ENCODE measurements at regions not wholly inside any gene's neighbourhood (a gene's known extent, or its start where the extent isn't known, plus 50 kb on each side); places are given as distances from the start of the nearest gene placed in this dataset.

GRCh38 chr7:12766416-12766815 is 79.0 kb downstream of the ARL4A start:
- Histone ChIP-seq H3K9me3 (no peaks in the 10 kb centered on the region), H3K4me1 (peaks cover 0 to 9% (median 0%) of the 10 kb centered on the region in 3 donors), H3K36me3 (no peaks in the 10 kb centered on the region), H3K4me3 (no peak overlapping the region), H3K27ac (no peak overlapping the region), H3K27me3 (no peaks in the 10 kb centered on the region)
- intact Hi-C loops (cut with DNase I), result no loop called here
- ATAC-seq (no peak), DNase-seq (no peak), FAIRE-seq (no peak)
- TF ChIP-seq, protein P1, sequence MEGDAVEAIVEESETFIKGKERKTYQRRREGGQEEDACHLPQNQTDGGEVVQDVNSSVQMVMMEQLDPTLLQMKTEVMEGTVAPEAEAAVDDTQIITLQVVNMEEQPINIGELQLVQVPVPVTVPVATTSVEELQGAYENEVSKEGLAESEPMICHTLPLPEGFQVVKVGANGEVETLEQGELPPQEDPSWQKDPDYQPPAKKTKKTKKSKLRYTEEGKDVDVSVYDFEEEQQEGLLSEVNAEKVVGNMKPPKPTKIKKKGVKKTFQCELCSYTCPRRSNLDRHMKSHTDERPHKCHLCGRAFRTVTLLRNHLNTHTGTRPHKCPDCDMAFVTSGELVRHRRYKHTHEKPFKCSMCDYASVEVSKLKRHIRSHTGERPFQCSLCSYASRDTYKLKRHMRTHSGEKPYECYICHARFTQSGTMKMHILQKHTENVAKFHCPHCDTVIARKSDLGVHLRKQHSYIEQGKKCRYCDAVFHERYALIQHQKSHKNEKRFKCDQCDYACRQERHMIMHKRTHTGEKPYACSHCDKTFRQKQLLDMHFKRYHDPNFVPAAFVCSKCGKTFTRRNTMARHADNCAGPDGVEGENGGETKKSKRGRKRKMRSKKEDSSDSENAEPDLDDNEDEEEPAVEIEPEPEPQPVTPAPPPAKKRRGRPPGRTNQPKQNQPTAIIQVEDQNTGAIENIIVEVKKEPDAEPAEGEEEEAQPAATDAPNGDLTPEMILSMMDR (IDR thresholded peaks at IDR 0.05), result no peak

DNA sequence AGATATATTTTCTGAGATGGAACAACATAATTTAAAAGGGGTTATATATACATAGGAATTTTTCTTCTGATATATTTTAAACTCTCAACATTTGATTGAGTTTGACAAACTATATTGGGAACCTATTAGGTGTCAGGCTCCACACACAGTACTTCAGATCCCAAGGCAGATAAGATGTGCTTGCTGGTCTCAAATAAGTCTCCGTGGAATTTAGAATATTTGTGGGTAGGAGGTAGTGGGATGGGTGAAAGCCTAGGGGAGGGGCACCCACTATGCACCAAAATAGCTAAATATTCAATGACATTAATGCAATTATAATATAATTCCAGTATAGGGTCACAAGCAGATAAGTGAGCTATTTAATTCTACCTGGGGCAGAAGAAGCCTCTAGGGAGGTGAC is 81.5 kb downstream of the ARL4A start:
- FAIRE-seq (no peak), ATAC-seq (no peak), DNase-seq (no peak)
- no peaks in the 10 kb centered on the region for H3K9me3 ChIP-seq
- H3K27ac ChIP-seq, result no peak overlapping the region
- H3K36me3 ChIP-seq, result no peaks in the 10 kb centered on the region
- H3K4me1 ChIP-seq, result peaks cover 0 to 9% (median 0%) of the 10 kb centered on the region in 3 donors
- H3K27me3 ChIP-seq, result no peaks in the 10 kb centered on the region
- no peak overlapping the region for H3K4me3 ChIP-seq
- 48 to 57% methylated on average over 1 of the region's 1 CpG for WGBS, 2 donors
- TF ChIP-seq, protein P1 (IDR thresholded peaks at IDR 0.05), result no peak
- intact Hi-C loops (cut with DNase I), result no loop called here

DNA sequence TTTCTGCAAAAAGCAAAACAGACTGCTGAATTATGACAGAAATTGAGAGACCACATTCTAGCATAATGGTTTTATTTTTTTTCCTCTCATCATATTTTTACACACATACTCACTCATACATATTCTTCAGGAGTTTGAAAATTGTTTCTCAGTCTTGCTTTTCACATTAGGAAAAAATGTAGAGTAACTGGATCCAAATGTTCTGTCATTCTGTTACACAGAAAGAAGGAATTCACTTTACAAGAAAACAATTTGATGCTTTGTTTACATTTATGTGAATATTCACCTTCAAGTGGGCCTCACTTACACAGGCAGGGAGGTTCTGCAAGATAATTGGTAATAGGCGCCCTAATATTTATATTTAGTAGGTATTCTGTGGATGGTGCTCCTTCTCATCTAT is 82.0 kb downstream of the ARL4A start:
- H3K27me3 ChIP-seq, result no peaks in the 10 kb centered on the region
- H3K27ac ChIP-seq, result no peak overlapping the region
- H3K36me3 ChIP-seq, result no peaks in the 10 kb centered on the region
- intact Hi-C loops (cut with DNase I), result no loop called here
- peaks cover 0 to 9% (median 0%) of the 10 kb centered on the region in 3 donors for H3K4me1 ChIP-seq
- H3K9me3 ChIP-seq, result no peaks in the 10 kb centered on the region
- DNase-seq (no peak), FAIRE-seq (no peak), ATAC-seq (no peak)
- TF ChIP-seq, protein P1 (IDR thresholded peaks at IDR 0.05), result no peak
- WGBS, 2 donors, result 77 to 88% methylated on average over 1 of the region's 1 CpG
- H3K4me3 ChIP-seq, result no peak overlapping the region

- Histone ChIP-seq H3K36me3 (no peaks in the 10 kb centered on the region), H3K9me3 (no peaks in the 10 kb centered on the region), H3K27ac (no peak overlapping the region), H3K4me3 (no peak overlapping the region), H3K27me3 (no peaks in the 10 kb centered on the region), H3K4me1 (peaks cover 0 to 9% (median 0%) of the 10 kb centered on the region in 3 donors)
- FAIRE-seq, result no peak
- TF ChIP-seq, protein P1 (IDR thresholded peaks at IDR 0.05), result no peak
- intact Hi-C loops (cut with DNase I), result no loop called here
- DNase-seq, result peak in 5 of 6 donors; percentile 35 to 50 (median 43)
- WGBS, 2 donors, result 11% methylated on average over 3 of the region's 3 CpGs
- ATAC-seq, result peak; percentile 60 to 80 (median 74)
These were observed 83.0 kb downstream of the ARL4A start for GRCh38 chr7:12770227-12770975.

GRCh38 chr7:12771378-12771877 is 84.0 kb downstream of the ARL4A start:
- no peaks in the 10 kb centered on the region for H3K27me3 ChIP-seq
- peaks cover 0 to 9% (median 0%) of the 10 kb centered on the region in 3 donors for H3K4me1 ChIP-seq
- ATAC-seq (peak; percentile 80 to 86 (median 82)), DNase-seq (peak in 4 of 6 donors; percentile 20 to 60 (median 36)), FAIRE-seq (no peak)
- H3K27ac ChIP-seq, result peak overlapping the region in 1 of 4 donors; percentile 4
- intact Hi-C loops (cut with DNase I), result no loop called here
- no peaks in the 10 kb centered on the region for H3K36me3 ChIP-seq
- TF ChIP-seq, protein P1 (IDR thresholded peaks at IDR 0.05), result no peak
- no peak overlapping the region for H3K4me3 ChIP-seq
- WGBS, 2 donors, result 11 to 18% methylated on average over 7 of the region's 7 CpGs
- H3K9me3 ChIP-seq, result no peaks in the 10 kb centered on the region
